GM19452 (cell line): ENCODE measurements at regions not wholly inside any gene's neighbourhood (a gene's known extent, or its start where the extent isn't known, plus 50 kb on each side); places are given as distances from the start of the nearest gene placed in this dataset.

Experiments
- ATAC-seq: cut with Tn5 transposase; IDR thresholded peaks from one replicate; pipeline ENCODE4 v1.9.1; 2021; ENCODE audit not compliant: unreplicated experiment

GRCh38 chr11:128407962-128408361 is 179.4 kb downstream of the ETS1 start:
- ATAC-seq: no peak

- ATAC-seq: peak; percentile 59
Measured at GRCh38 chr11:128405714-128406662, 181.4 kb downstream of the ETS1 start.

- no peak for ATAC-seq
Measured at GRCh38 chr11:128405112-128405511, 182.2 kb downstream of the ETS1 start.

GRCh38 chr11:128404437-128404836 is 182.9 kb downstream of the ETS1 start:
- ATAC-seq: no peak

GRCh38 chr11:128400382-128401203 is 186.8 kb downstream of the ETS1 start:
- ATAC-seq: no peak

DNA sequence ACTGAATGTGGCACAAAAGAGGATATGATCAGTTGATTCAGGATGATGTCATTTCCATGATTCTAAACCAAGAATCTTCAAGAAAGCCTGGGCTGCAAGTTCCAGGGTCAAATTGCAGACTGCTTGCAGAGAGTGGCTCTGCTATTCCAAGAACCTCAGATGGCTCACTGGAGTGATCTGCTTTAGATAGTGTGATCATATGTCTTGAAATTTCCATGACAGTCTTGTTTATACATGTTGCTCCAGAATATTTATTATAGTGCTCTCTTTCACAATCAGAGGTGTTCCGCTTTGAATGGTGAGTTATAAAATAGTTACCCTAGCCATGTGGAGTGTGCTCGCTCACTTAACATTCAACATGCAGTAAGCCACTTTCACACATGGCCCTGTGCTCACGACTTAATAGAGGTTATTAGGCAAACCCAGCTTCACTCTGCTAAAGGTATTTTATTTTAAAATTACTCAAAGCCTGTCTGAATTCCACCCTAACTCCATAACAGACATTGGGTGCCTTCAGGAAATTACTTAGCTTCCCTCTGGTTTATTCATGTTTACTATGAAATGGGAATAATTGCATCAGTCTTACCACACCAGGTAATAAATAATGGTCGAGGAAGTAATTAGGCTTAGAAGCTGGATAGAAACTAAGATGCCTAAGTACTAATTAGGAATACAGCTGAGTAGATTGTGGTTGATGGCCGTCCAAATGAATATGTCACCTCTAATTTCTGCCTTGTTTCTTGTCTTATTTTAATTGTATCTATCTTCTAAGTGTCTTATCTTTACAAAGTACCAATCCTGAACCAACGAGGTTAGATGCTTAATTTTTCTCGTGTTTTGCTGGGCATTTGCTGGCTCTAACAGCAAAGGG is 187.9 kb downstream of the ETS1 start:
- ATAC-seq: peak; percentile 80

GRCh38 chr11:128398517-128399250 is 188.7 kb downstream of the ETS1 start:
- peak; percentile 42 for ATAC-seq

DNA sequence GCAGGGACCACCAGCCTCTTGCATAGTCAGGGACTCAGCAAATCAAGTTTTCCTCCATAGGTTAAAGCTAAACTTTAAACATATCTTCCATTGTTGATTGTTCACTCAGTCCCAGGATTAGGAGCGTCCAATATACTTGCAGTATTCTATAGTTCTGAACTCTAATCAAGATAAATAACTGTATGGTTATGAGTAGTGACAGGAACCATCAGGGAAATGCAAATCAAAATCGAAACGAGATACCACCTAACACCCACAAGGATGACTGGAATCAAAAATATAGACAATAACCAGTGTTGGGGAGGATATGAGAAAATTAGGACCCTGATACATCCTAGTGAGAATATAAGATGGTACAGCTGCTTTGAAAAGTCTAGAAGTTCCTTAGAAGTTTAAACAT is 190.0 kb downstream of the ETS1 start:
- ATAC-seq: no peak

DNA sequence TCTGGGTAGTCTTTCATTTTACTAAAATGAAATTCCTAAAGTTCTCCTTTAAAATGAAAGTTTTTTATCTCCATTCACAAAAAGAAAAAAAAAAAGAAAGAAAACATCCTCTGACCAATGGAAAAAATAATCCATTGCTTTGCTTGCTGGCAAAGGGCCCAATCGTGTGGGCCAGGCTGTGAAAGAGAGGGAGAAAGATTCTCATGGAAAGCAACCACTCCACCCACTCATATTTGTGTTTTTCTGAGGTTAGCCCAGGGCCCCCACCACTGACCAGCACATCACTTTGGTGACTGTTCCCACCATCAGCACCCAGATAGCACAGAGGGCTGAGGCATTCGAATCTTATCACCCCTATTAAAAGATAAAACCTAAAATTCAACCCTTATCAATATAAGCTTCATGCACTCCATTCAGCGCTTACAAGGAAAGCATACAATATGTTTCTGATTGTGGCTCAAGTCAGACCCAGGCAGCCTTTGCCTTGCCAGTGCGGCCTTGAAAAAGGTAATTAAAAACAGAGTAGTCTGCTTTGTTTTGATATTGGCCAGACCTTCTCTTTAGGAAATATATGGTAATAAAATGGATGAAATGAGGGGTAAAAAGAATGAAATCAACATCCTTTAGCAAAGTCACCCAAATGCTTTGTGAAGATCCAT is 192.8 kb downstream of the ETS1 start:
- ATAC-seq: no peak

- ATAC-seq: no peak
Measured at GRCh38 chr11:128392259-128392658, 195.1 kb downstream of the ETS1 start.

- ATAC-seq: no peak
Measured at GRCh38 chr11:128391811-128392210, 195.5 kb downstream of the ETS1 start.

DNA sequence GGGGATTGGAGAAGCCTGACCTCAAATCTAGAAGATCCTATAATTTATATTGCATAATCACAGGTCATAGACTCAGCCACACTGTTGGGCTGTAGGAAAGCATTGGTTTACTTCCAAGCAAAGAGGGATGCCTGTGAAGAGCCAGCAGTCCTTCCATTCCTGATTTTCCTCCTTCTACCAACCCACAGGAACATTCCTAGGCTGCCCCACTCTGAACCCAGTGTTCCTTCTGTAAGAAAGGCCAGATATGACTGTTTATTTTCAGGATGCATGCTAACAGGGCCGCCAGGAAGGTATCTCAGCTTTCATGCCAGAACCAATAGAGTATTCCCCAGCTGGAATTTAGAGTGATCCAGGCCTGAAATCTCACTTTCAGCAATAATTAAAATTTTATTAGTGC is 197.1 kb downstream of the ETS1 start:
- no peak for ATAC-seq

GRCh38 chr11:128389461-128389976 is 197.8 kb downstream of the ETS1 start:
- no peak for ATAC-seq

GRCh38 chr11:128388206-128388815 is 199.0 kb downstream of the ETS1 start:
- ATAC-seq: no peak

DNA sequence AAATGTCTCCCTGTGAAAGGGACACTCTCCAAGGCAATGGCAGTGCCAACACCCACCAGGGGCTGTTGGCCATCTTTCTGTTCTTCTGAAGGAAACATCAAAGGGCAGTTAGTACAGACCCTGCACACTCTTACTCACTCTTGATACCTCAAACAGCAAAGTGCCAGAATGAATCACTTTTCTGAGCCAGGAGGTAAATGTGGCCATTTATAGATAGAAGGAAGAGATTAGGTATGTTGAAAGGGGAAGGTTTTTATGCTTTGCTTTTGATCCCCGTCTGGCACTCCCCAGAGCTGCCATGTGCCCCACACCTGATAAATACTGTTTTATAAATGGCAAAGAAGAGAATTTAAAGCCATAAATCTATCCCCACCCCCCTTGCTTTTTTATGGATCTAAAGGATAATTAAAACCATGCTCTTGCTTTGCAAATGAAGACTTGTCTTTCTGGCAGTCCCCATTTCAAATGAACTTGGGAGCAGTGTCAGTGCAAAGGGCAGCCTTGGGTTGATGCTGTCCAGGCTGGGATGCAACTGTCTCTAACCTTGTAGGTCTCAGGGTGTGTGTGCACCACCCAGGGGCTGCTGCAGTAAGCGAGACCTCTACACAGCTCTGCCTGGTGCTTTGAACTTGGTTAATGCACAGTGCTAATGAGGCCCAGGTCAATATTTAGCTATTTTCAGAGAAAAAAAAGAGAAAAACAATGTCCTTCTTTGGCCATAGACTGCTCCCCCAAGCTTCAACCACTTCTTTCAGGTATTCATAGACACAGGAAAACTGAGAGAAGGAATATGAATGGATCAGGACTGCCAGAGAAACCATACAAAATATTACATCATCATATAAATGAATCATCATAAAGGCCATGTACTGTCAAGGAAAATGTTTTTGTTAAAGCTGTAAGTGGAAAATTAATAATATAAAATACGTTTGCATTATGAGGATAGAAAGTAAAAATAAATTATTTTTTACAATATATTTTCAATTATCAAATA is 207.5 kb downstream of the ETS1 start:
- no peak for ATAC-seq

DNA sequence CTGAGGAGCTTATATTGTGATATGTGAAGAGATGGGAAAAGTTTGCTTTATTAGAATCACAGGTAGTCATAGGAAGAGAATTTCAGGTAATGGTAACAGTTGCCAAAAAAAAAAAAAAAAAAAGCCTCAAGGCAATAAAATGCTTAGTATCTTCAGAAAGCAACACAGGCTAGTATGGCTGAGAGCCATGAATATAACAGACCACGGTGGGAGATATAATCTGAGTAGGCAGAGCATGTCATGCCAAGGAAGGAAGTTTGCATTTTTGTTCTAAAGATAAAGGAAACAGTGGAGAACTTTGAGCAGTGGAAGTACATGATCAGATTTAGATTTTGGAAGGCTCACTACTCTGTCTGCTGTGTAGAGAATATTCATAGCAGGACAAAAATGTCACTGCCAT is 211.4 kb downstream of the ETS1 start:
- ATAC-seq: no peak

GRCh38 chr11:128374026-128374425 is 213.3 kb downstream of the ETS1 start:
- no peak for ATAC-seq

DNA sequence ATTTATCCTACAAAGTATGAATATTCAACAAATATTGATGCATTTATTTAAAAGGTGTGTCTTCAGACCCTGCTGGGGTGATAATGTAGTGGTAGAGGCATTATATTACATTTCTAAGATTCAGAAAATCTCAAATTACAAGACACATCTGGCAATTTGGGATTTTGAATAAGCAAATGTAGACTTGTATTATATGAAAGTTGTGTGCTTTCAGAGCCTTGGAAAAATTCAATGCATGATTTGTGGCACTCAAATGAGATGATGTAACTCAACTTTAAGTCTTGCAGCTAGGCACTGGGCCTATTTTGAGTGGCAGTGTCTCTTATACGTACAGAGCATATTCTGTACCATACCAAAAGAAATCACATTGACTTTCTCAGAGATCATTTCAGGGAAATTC is 214.4 kb downstream of the ETS1 start:
- ATAC-seq: no peak
